Parathyroid adenoma (tissue), 2 donors: ENCODE measurements at regions not wholly inside any gene's neighbourhood (a gene's known extent, or its start where the extent isn't known, plus 50 kb on each side); places are given as distances from the start of the nearest gene placed in this dataset.

Experiments
- H2AFZ ChIP-seq: fragments of 300-600 bp; sonication (generic); one replicate; pipeline ENCODE4 v1.7.0; 2017; ENCODE audit warnings: antibody characterized with exemption, mild to moderate bottlenecking
- H3K27ac ChIP-seq: fragments of 300-600 bp; sonication (generic); one replicate; pipeline ENCODE4 v1.7.0; 2017
- H3K27me3 ChIP-seq: fragments of 300-600 bp; sonication (generic); one replicate; pipeline ENCODE4 v1.7.0; 2017; ENCODE audit warnings: low read length; ENCODE audit not compliant: control insufficient read depth, insufficient read depth
- H3K36me3 ChIP-seq: fragments of 300-600 bp; sonication (generic); one replicate; pipeline ENCODE4 v1.7.0; 2017; ENCODE audit warnings: low read length; ENCODE audit not compliant: control insufficient read depth, insufficient read depth
- H3K4me1 ChIP-seq: fragments of 300-600 bp; sonication (generic); one replicate; pipeline ENCODE4 v1.7.0; 2017; ENCODE audit warnings: control low read depth
- H3K4me2 ChIP-seq: fragments of 300-600 bp; sonication (generic); one replicate; pipeline ENCODE4 v1.7.0; 2017; ENCODE audit warnings: low read length
- H3K4me3 ChIP-seq: fragments of 300-600 bp; sonication (generic); one replicate; pipeline ENCODE4 v1.7.0; 2017; ENCODE audit warnings: low read depth, low read length
- H3K79me2 ChIP-seq: fragments of 300-600 bp; sonication (generic); one replicate; pipeline ENCODE4 v1.7.0; 2017; ENCODE audit warnings: control low read depth
- H3K9ac ChIP-seq: fragments of 300-600 bp; sonication (generic); one replicate; pipeline ENCODE4 v1.7.0; 2017; ENCODE audit warnings: mild to moderate bottlenecking
- H3K9me3 ChIP-seq: fragments of 300-600 bp; sonication (generic); one replicate; pipeline ENCODE4 v1.7.0; 2017; ENCODE audit warnings: low read length; ENCODE audit not compliant: control insufficient read depth
- TF ChIP-seq, protein P1 (sequence below): fragments of 300-600 bp; sonication (generic); IDR thresholded peaks from one replicate; pipeline ENCODE4 v1.7.0; 2017; ENCODE audit warnings: antibody characterized with exemption, mild to moderate bottlenecking
- donor health status: primary hyperparathyroidism.

DNA sequence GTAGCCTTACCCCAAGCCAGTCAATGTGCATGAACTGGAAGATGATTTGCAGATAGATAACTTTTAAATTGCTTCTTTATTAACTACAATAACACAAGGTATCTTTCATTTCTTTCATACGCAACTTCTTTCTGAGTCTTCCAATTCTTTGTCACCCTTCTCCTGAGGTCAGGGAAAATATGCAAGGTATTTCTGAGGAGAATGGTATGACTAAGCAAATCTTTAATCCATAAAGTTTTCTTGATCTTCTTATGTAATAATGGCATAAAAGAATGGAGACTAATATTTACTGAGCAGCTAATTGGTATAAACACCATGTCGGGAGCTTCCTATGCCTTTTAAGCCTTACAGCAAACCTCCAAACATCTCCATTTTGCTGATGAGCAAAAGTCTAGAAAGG is 438.9 kb downstream of the KCNJ2 start:
- H3K4me2 ChIP-seq: no peak overlapping the region
- TF ChIP-seq, protein P1, sequence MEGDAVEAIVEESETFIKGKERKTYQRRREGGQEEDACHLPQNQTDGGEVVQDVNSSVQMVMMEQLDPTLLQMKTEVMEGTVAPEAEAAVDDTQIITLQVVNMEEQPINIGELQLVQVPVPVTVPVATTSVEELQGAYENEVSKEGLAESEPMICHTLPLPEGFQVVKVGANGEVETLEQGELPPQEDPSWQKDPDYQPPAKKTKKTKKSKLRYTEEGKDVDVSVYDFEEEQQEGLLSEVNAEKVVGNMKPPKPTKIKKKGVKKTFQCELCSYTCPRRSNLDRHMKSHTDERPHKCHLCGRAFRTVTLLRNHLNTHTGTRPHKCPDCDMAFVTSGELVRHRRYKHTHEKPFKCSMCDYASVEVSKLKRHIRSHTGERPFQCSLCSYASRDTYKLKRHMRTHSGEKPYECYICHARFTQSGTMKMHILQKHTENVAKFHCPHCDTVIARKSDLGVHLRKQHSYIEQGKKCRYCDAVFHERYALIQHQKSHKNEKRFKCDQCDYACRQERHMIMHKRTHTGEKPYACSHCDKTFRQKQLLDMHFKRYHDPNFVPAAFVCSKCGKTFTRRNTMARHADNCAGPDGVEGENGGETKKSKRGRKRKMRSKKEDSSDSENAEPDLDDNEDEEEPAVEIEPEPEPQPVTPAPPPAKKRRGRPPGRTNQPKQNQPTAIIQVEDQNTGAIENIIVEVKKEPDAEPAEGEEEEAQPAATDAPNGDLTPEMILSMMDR: no peak
- no peak overlapping the region for H3K27ac ChIP-seq
- no peaks in the 10 kb centered on the region for H3K79me2 ChIP-seq
- no peaks in the 10 kb centered on the region for H3K36me3 ChIP-seq
- H3K4me3 ChIP-seq: no peak overlapping the region
- H3K9ac ChIP-seq: no peak overlapping the region
- no peaks in the 10 kb centered on the region for H3K9me3 ChIP-seq
- no peaks in the 10 kb centered on the region for H3K4me1 ChIP-seq
- H2AFZ ChIP-seq: no peak overlapping the region
- H3K27me3 ChIP-seq: no peaks in the 10 kb centered on the region

DNA sequence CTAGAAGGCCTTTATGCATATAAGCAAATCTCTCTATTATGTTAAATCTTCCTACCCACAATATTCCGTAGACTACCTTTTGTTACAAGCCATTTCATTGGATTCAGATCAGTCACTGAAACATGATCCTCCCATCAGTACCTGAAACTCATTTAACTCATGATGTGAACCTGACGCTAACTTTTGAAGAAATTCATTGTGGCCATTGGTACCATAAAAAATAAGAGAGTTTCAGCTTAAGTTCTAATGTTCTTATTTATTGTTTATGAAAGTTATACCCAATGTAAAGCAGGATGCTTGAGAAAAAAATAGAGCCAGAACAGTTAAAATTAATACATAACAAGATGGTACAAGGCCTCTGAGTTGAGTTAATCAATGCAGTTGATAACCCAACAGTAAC is 439.6 kb downstream of the KCNJ2 start:
- Histone ChIP-seq H3K9ac (no peak overlapping the region), H3K36me3 (no peaks in the 10 kb centered on the region), H3K9me3 (no peaks in the 10 kb centered on the region), H3K4me2 (no peak overlapping the region), H3K4me3 (no peak overlapping the region), H3K4me1 (no peaks in the 10 kb centered on the region), H2AFZ (no peak overlapping the region), H3K79me2 (no peaks in the 10 kb centered on the region), H3K27me3 (no peaks in the 10 kb centered on the region), H3K27ac (no peak overlapping the region)
- TF ChIP-seq, protein P1: no peak

DNA sequence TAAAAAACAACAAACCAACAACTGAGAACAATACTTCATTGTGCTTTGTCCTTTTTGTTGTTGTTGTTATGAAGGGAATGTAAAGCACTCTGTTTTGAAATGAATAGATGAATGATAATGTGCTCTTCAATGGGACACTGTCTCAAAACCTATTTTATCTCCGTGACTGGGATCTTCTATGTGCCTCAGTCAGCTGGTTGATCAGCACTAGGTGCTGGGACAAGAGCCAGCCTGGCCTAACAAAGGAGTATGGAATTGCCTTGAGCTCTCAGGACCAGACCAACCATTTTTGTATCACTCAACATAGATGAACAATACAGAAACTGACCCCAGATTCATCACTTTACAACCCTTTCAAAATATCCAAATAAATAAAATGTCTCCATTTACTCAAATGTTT is 440.2 kb downstream of the KCNJ2 start:
- TF ChIP-seq, protein P1: no peak
- no peaks in the 10 kb centered on the region for H3K36me3 ChIP-seq
- no peak overlapping the region for H3K4me3 ChIP-seq
- no peak overlapping the region for H3K9ac ChIP-seq
- no peaks in the 10 kb centered on the region for H3K27me3 ChIP-seq
- no peak overlapping the region for H3K4me2 ChIP-seq
- H3K27ac ChIP-seq: no peak overlapping the region
- no peaks in the 10 kb centered on the region for H3K4me1 ChIP-seq
- no peaks in the 10 kb centered on the region for H3K79me2 ChIP-seq
- no peaks in the 10 kb centered on the region for H3K9me3 ChIP-seq
- H2AFZ ChIP-seq: no peak overlapping the region

DNA sequence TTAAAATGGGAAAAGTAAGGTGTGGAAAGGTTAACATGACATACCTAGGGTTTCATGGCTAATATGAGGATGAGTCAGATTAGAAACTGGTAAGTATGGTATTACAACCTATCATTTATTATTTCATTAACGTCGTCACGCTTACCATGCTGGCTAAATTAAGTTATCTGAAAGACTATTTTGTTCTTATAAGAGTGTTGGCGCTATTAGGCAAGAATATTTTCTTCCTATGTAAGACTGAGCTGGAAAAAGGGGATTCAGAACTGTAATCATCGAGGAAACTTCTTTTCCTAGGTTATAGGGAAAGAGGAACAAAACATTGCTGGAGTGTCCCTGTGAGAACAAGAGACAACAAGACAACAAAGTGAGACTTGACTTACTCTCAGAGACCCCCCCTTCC is 440.8 kb downstream of the KCNJ2 start:
- Histone ChIP-seq H3K4me1 (no peaks in the 10 kb centered on the region), H3K9ac (no peak overlapping the region), H3K27ac (no peak overlapping the region), H3K27me3 (no peaks in the 10 kb centered on the region), H3K9me3 (no peaks in the 10 kb centered on the region), H3K4me2 (no peak overlapping the region), H2AFZ (no peak overlapping the region), H3K36me3 (no peaks in the 10 kb centered on the region), H3K79me2 (no peaks in the 10 kb centered on the region), H3K4me3 (no peak overlapping the region)
- TF ChIP-seq, protein P1: no peak

DNA sequence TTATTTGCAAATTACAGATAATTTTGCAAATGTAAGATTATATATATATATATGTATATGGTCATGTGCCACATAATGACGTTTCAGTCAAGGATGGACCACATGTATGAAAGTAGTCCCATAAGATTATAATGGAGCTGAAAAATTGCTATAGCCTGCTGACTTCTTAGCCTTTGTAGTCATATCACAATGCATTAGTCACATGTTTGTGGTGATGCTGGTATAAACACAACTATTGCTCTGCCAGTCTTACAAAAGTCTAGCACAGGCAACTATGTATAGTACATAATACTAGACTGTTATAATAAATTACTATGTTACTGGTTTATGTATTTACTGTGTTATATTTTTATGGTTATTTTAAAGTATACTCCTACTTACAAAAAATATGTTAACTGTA is 444.3 kb downstream of the KCNJ2 start:
- Histone ChIP-seq H3K27me3 (no peaks in the 10 kb centered on the region), H3K9me3 (no peaks in the 10 kb centered on the region), H3K4me3 (no peak overlapping the region), H3K4me2 (no peak overlapping the region), H3K9ac (no peak overlapping the region), H3K79me2 (no peaks in the 10 kb centered on the region), H3K27ac (no peak overlapping the region), H3K36me3 (no peaks in the 10 kb centered on the region), H3K4me1 (no peaks in the 10 kb centered on the region), H2AFZ (no peak overlapping the region)
- TF ChIP-seq, protein P1: no peak
